DND-41 (cell line): ENCODE measurements at regions not wholly inside any gene's neighbourhood (a gene's known extent, or its start where the extent isn't known, plus 50 kb on each side); places are given as distances from the start of the nearest gene placed in this dataset.

Source experiments
- EZH2 ChIP-seq: IDR thresholded peaks from 3 replicates; pipeline ENCODE4 v1.6.1; 2012; ENCODE audit warnings: borderline replicate concordance, low read depth, mild to moderate bottlenecking, moderate library complexity, low read length, inconsistent platforms; ENCODE audit not compliant: severe bottlenecking
- TF ChIP-seq, protein P1 (sequence below): IDR thresholded peaks from 2 replicates; pipeline ENCODE4 v1.5.1; 2012; ENCODE audit warnings: borderline replicate concordance, low read length, moderate library complexity, mild to moderate bottlenecking; ENCODE audit not compliant: poor library complexity, severe bottlenecking; ENCODE audit errors: extremely low read depth

- TF ChIP-seq, protein P1, sequence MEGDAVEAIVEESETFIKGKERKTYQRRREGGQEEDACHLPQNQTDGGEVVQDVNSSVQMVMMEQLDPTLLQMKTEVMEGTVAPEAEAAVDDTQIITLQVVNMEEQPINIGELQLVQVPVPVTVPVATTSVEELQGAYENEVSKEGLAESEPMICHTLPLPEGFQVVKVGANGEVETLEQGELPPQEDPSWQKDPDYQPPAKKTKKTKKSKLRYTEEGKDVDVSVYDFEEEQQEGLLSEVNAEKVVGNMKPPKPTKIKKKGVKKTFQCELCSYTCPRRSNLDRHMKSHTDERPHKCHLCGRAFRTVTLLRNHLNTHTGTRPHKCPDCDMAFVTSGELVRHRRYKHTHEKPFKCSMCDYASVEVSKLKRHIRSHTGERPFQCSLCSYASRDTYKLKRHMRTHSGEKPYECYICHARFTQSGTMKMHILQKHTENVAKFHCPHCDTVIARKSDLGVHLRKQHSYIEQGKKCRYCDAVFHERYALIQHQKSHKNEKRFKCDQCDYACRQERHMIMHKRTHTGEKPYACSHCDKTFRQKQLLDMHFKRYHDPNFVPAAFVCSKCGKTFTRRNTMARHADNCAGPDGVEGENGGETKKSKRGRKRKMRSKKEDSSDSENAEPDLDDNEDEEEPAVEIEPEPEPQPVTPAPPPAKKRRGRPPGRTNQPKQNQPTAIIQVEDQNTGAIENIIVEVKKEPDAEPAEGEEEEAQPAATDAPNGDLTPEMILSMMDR, result no peak
- no peak for TF ChIP-seq EZH2
Observed at GRCh38 chr1:38208716-38209632, 162.4 kb upstream of the POU3F1 start.
